ENCODE measurements at regions not wholly inside any gene's neighbourhood (a gene's known extent, or its start where the extent isn't known, plus 50 kb on each side); places are given as distances from the start of the nearest gene placed in this dataset.

GRCh38 chr6:25023781-25024180 is 88.0 kb upstream of the RIPOR2 start:
- TF ChIP-seq ATF3 (CRISPR knock-in tag; conservative IDR thresholded peaks at IDR 0.05) (no peak), CTCF (IDR thresholded peaks at IDR 0.05) (no peak), AFF4 (CRISPR knock-in tag; IDR thresholded peaks at IDR 0.05; ENCODE audit: borderline replicate concordance) (no peak), NR1H2 (CRISPR knock-in tag; IDR thresholded peaks at IDR 0.05) (no peak), ZNF512 (CRISPR knock-in tag; IDR thresholded peaks at IDR 0.05; ENCODE audit: borderline replicate concordance) (no peak), NFYB (CRISPR knock-in tag; conservative IDR thresholded peaks at IDR 0.05; ENCODE audit: low read depth) (no peak), JAZF1 (CRISPR knock-in tag; IDR thresholded peaks at IDR 0.05) (no peak), ZNF121 (CRISPR knock-in tag; IDR thresholded peaks at IDR 0.05) (no peak), USF2 (CRISPR knock-in tag; IDR thresholded peaks at IDR 0.05) (no peak), MAX (CRISPR knock-in tag; IDR thresholded peaks at IDR 0.05) (no peak), CBFB (CRISPR knock-in tag; IDR thresholded peaks at IDR 0.05; ENCODE audit: low read depth) (no peak), SMAD3 (CRISPR knock-in tag; IDR thresholded peaks at IDR 0.05; ENCODE audit: borderline replicate concordance) (no peak)

Data from WTC11 (cell line).